ENCODE measurements at regions not wholly inside any gene's neighbourhood (a gene's known extent, or its start where the extent isn't known, plus 50 kb on each side); places are given as distances from the start of the nearest gene placed in this dataset.

- no peak for DNase-seq (ENCODE audit: low spot score)
Observed at GRCh38 chr2:105652014-105652796, 92.5 kb upstream of the NCK2 start.

DNA sequence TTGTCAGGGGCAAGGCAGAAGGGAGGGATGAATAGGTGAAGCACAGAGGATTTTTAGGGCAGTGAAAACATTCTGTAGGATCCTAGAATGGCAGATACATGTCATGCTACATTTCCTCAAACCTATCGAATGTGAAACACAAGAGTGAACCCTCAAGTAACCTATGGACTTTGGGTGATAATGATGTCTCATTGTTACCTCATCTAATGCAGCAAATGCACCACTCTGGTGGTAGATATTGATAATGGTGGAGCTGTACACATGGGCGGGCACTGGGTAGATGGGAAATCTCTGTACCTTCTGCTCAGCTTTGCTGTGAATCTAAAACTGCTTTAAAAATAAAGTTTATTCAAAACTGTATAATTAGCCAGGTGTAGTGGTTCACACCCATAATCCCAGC is 95.2 kb upstream of the NCK2 start:
- DNase-seq (ENCODE audit: low spot score), result no peak

DNA sequence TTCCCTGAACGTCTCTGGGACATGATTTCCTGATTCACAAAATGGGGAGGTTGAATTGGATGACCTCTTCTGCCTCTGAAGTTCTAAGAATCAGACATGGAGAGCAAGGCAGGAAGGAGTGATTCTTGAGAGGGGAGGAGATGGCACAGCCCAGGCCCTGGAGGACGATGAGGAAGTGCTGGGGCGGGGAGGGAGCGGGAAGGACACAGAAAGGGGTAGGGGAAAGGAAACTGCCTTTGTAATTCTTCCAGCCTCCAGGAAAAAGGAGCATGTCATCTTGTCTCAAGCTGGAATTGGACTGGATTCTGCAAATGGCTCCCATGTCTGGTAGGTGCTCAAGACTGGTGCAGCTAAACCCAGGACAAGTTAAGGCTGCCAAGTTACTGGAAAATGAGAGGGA is 97.0 kb upstream of the NCK2 start:
- no peak for DNase-seq (ENCODE audit: low spot score)

DNA sequence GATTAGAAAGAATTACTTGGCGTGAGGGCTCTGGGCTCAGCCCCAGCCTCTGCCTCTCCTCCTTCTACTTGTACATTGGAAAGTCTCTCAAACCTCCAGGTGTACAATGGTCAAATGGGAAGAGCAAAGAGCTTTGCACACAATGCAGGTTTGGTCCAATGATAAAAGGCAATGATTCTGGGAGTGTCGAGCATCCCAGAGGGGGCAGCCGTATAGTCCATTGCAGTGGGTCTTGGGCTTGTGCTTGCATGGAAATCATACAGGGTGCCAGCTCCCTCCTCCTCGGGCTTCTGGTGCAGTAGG is 98.0 kb upstream of the NCK2 start:
- DNase-seq (ENCODE audit: low spot score), result no peak

DNA sequence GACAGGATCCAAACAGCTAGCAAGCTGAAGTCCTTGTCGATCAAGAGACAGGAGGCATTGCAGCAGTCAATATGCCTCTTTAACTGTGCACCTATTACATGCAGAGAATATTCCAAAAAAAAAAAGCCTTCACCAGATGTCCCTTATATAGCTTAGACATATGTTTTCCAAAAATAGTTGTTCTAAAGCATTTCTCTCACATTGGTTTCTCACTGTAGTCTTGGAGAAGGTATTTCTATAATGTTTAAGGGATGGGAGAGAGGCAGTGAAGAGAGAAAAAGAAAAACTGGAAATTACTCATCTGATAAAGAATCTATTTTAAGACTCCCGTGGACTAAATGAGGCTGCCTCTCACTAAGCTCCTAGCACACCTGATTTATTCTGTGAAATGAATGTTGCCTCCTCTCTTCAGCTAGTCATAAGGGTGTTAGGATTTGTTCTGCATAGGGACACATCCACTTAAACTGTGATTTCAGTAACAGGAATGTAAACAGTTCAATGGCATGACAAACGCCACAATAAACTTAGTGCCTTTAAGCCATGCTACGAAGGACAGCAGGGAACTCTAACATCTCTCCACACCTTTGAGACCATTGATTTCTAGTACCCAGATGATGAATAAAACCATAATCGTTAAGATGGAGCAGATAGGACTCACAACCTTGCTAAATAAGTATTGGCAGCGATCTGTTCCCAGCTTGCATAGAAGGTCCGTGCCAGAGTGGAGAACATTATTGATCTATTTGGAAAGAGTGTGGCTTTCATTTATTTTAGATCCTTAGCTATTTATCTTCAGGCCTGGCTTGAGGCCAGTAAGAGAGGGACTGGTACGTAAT is 98.6 kb upstream of the NCK2 start:
- DNase-seq (ENCODE audit: low spot score), result no peak

DNA sequence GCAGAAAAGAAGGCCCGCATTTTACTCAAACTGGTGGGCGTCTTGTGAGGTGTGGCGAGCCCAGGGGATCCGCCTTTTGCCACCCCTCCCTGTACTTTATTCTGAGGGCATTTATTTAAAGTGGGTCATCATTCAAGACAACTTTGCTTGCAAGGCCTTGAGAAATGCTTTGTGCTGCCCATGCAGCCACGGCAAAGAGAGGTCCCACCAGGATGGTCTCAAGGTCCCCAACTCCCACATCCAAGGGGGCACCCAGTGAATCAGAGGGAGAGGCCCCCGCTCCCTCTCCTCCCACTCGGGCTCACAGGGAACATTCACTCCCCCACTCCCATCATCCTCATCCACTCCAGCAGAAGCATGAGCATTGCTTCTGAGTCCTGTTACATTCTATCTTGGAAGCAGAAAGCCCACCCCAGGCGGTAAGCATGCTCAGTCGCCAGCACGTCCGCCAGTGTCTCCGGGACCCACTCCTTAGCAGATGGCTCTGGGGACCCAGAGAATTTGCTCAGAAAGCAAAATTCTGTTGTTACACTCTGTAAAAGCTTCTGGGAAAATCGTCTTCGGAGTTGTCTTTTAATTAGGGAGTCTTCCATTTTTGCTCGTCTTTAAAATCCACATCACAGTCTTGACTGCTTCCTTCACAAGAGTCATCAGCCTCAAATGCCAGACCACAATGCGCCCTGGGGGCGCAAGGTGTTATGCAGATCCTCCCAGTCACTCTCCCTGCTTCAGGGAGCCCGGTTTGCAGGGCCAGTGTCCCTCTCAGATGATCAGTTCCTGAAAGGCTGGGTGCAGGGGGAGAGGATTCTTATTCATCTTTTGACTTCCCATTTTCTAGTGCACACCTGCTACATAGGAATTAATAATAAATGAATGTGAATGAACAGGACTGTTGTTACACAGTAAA is 99.4 kb upstream of the NCK2 start:
- DNase-seq (ENCODE audit: low spot score), result no peak

GRCh38 chr2:105644174-105644980 is 100.3 kb upstream of the NCK2 start:
- peak; percentile 39 for DNase-seq (ENCODE audit: low spot score)

DNA sequence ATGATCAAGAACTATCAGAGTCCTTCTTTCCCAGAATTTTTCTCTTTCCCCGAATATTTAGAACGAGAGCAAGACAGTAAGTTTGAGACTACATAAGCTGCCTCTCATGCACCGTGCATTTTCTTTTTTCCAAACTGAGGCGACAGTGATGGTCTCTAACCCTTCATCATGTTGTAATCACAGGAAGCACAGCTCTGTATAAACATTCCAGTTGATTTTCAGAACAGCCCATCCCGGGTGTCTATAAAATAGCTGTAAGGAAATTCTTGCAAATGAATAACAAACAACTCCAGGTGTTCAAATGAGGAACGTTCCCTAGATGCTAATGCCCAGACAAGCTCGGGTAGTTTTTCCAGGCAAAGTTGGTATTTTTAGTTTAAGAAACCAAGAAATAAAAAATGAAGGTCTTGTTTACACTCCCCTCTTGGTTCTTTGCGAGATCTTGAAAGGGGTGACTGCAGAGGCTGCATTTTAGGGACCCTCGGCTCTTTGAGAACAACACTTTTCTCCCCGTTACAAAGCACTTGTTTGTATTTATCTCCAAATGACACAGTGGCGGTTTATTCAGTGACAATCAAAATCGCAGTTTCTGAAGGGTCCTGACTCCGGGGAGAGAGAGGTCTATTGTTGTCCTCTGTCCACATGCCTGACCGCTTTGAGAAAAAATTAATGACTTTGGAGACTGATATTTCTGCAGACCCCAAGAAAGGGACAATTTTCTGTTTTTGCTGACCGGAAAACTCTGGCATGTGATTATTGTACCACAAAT is 101.1 kb upstream of the NCK2 start:
- no peak for DNase-seq (ENCODE audit: low spot score)

DNA sequence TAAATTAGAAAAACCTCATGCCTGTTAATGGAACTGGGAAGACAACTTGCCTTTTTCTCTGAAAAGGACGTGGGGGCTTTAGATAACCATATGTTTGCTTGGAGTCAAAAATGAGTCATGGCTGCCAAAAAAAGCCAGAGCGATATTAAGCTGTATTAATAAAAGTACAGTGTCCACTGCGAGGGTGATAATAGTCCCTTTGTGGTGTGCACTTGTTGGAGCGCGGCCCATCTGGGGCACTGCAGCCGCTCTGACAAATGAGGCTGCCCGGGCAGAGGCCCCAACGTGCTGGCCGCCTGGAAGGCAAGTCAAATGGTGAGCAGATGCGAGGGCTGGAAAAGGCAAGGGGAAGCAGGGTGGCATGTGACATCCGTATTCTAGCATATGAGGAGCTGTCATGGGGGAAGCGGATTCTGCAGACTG is 103.3 kb upstream of the NCK2 start:
- no peak for DNase-seq (ENCODE audit: low spot score)

DNA sequence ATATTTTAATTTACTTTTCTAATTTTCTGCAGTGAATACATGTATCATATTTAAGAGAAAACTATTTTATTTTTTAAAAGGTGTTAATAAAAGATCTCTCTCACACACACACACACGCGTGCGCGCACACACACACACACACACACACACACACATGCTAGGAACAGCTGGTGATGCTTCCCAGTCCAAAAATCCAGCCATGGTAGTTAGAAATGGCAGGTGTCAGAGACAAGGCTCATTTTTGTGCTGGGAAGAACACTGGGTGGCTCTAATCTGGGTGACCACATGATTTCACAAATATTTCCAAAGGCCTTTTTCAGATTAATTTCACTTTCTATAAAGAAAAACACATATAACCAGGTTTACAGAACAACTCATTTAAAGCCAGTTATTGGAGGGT is 104.5 kb upstream of the NCK2 start:
- no peak for DNase-seq (ENCODE audit: low spot score)

- no peak for DNase-seq (ENCODE audit: low spot score)
Observed at GRCh38 chr2:105636109-105636740, 108.5 kb upstream of the NCK2 start.

DNA sequence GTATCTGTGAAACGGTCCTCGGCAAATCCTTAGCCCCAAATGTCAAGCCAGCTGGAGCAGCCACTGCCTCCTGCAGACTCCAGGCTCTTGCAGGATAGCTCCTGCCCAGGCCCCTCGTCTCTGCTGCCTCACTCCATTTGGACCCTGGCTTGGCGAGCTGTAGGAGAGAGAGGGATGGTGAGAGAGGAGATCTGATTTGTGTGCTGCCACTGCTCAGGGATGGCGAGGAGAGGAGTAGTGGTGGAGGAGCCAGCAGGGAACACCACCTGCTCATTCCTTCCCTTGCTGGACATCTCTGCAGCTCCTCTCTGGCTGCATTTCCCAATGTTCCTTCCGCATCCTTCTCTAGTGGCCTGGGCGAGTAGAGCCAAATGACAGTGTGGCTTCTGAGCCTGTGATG is 109.1 kb upstream of the NCK2 start:
- DNase-seq (ENCODE audit: low spot score), result no peak

DNA sequence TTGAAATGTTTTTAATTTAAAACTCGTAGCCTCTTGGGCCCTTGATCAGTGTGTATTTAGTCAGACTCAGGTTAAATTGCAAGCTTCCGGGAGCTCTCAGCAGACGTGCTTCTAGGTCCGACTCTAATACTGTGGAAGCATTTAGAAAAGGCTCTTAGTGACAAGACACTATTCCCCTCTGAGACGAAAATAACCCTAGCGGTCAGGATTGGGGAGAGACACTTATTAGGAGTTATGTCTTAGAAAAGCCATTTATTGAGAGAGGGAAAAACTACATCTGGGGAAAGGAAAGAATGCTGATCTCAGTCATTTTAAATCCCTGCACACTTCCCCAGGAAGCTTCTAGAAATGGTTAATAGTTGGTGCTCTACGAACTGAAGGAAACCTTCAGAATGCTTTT is 110.5 kb upstream of the NCK2 start:
- no peak for DNase-seq (ENCODE audit: low spot score)

- DNase-seq (ENCODE audit: low spot score), result no peak
Observed at GRCh38 chr2:105631922-105632321, 112.8 kb upstream of the NCK2 start.

- no peak for DNase-seq (ENCODE audit: low spot score)
Observed at GRCh38 chr2:105631011-105631410, 113.7 kb upstream of the NCK2 start.

DNA sequence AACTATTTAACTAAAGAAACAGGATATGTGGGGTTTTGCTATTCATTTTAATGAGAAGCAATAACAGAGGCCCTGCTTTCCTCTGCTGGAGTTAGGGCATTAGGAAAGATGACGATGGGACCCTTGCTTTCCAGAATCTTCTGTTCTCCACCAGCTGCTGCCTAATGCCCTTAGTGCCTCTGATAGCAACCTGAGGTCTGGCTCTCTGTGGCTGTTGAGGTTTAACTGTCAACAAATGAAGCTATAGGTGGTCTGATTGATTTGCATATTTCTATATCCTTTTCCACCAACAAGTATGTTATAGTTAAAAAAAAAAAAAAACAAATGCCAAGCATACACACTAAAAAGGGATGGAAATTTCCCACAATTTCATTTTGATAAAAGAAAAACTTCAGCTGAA is 115.1 kb upstream of the NCK2 start:
- DNase-seq (ENCODE audit: low spot score), result no peak

GRCh38 chr2:105627534-105627933 is 117.2 kb upstream of the NCK2 start:
- DNase-seq (ENCODE audit: low spot score), result no peak

- no peak for DNase-seq (ENCODE audit: low spot score)
Observed at GRCh38 chr2:105626966-105627340, 117.8 kb upstream of the NCK2 start.

DNA sequence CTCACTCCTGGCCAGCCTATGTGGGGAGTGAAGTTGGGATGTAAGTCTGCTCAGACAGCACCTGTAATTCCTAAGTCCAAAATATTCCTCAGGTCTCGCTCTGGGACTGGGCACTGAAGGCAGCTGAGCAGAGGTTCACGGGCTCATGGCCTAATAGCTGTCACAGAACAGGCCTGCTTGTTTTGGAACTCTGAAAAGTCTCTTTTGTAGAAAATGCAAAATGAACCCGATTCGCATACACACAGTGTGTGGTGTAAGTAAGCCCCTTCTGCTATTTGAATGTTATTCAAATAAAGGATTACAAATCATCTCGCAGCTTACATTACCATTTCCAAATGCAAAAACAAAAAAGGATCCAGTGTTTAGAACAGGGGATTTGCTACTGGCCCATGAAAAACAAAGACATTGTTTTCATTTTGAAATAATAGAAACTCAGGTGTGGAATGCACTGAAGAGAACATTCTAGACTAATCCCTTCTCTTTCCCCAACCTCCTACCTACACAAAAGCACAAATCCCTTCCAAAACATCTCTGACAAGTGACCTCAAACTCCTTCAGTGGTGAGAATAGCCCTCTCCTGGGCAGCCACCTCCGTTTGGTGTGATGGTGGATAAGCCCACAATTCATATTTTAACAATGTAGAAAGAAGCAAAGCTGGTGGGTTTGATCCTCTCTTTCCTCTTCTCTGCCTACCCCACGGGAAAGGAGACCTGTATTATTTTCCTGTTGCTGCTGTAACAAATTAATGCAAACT is 118.3 kb upstream of the NCK2 start:
- DNase-seq (ENCODE audit: low spot score), result no peak

DNA sequence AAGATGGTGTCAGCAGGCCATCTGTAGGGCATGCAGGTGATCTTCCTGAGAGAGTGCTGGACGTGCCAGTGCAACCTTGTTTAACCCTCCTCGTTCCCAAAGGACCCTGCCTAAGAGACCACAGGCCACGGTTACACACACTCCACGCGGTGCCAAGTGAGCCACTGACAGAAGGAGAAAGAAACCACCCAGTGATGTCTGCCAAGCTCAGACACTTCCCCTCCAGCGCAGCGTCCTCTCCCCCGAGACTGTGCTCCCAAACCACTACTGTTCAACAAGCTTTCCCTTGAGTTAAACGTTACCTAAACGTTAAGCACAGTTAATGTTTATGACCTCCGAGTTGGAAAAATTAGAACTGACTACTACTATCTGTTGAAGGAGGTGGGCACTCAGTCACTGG is 119.1 kb upstream of the NCK2 start:
- DNase-seq (ENCODE audit: low spot score), result no peak
